Dedifferentiated amniotic fluid mesenchymal stem cell (primary cell): ENCODE measurements at regions not wholly inside any gene's neighbourhood (a gene's known extent, or its start where the extent isn't known, plus 50 kb on each side); places are given as distances from the start of the nearest gene placed in this dataset.
"Not testable (repeated sequence)": the region's sequence is repeated elsewhere in the genome, so short reads cannot be mapped to it uniquely, and the experiment has no call there.

Experiments used
- DNase-seq: peaks from one replicate; pipeline ENCODE4 v3.0.0-alpha.2; 2016; ENCODE audit errors: extremely low spot score

- no peak for DNase-seq
Observed at GRCh38 chr2:9708683-9709538, 78.1 kb upstream of the YWHAQ start.

GRCh38 chr2:9709539-9710285 lies 78.9 kb upstream of the YWHAQ start:
- DNase-seq = no peak

GRCh38 chr2:9710311-9710710 lies 79.5 kb upstream of the YWHAQ start:
- no peak for DNase-seq

GRCh38 chr2:9712263-9712662 lies 81.5 kb upstream of the YWHAQ start:
- no peak for DNase-seq

GRCh38 chr2:9714630-9715214 lies 83.9 kb upstream of the YWHAQ start:
- no peak for DNase-seq

- no peak for DNase-seq
Observed at GRCh38 chr2:9715238-9715637, 84.4 kb upstream of the YWHAQ start.

- no peak for DNase-seq
Observed at GRCh38 chr2:9717886-9718451, 87.2 kb upstream of the YWHAQ start.

GRCh38 chr2:9720352-9721093 lies 89.7 kb upstream of the YWHAQ start:
- no peak for DNase-seq

- no peak for DNase-seq
Observed at GRCh38 chr2:9721344-9721743, 90.5 kb upstream of the YWHAQ start.

GRCh38 chr2:9722451-9722850 lies 91.7 kb upstream of the YWHAQ start:
- no peak for DNase-seq

- DNase-seq = no peak
Observed at GRCh38 chr2:9724565-9724964, 93.8 kb upstream of the YWHAQ start.

GRCh38 chr2:9725106-9725505 lies 94.3 kb upstream of the YWHAQ start:
- DNase-seq = no peak

GRCh38 chr2:9726016-9726415 lies 95.2 kb upstream of the YWHAQ start:
- not testable (repeated sequence) for DNase-seq

GRCh38 chr2:9730523-9730922 lies 99.7 kb upstream of the YWHAQ start:
- not testable (repeated sequence) for DNase-seq

- no peak for DNase-seq
Observed at GRCh38 chr2:9732824-9733223, 102.0 kb upstream of the YWHAQ start.

GRCh38 chr2:9734308-9734707 lies 103.5 kb upstream of the YWHAQ start:
- no peak for DNase-seq

GRCh38 chr2:9735335-9735734 lies 104.5 kb upstream of the YWHAQ start:
- no peak for DNase-seq

- DNase-seq = no peak
Observed at GRCh38 chr2:9736021-9736420, 105.2 kb upstream of the YWHAQ start.

- no peak for DNase-seq
Observed at GRCh38 chr2:9737053-9737875, 106.0 kb upstream of the TAF1B start.

GRCh38 chr2:9738062-9738461 lies 105.2 kb upstream of the TAF1B start:
- no peak for DNase-seq
